ENCODE measurements at regions not wholly inside any gene's neighbourhood (a gene's known extent, or its start where the extent isn't known, plus 50 kb on each side); places are given as distances from the start of the nearest gene placed in this dataset.

- TF ChIP-seq ZFX (IDR thresholded peaks at IDR 0.05) (no peak), CTCF (conservative IDR thresholded peaks at IDR 0.05) (no peak)
- H3K27ac ChIP-seq = no peak overlapping the region
Measured at GRCh38 chr5:88452820-88453219, 184.2 kb upstream of the TMEM161B start.

- no peak overlapping the region for H3K27ac ChIP-seq
- TF ChIP-seq CTCF (conservative IDR thresholded peaks at IDR 0.05) = no peak
Measured at GRCh38 chr5:88450239-88450638, 181.6 kb upstream of the TMEM161B start.

DNA sequence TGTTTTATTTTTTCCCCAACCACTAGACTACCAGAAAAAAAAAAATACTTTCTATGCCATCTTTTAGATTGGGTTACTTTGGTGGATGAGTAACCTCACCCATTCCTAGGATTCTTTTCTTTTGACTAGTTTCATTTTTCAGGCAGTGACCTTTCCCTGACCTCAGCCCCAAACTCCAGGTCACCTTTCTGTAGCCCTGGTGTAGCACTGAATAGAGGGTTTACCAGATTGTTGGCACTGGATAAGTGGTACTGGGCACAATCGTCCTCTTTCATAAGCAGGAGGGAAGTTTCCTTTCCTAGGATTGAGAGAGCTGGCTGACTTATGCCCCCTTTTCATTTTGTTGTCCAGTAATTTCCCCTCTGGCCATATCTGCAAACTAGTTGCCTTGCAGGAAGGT, 169.4 kb upstream of the TMEM161B start:
- TF ChIP-seq CTCF (conservative IDR thresholded peaks at IDR 0.05) (no peak), ZFX (IDR thresholded peaks at IDR 0.05) (no peak)
- H3K27ac ChIP-seq = no peak overlapping the region

DNA sequence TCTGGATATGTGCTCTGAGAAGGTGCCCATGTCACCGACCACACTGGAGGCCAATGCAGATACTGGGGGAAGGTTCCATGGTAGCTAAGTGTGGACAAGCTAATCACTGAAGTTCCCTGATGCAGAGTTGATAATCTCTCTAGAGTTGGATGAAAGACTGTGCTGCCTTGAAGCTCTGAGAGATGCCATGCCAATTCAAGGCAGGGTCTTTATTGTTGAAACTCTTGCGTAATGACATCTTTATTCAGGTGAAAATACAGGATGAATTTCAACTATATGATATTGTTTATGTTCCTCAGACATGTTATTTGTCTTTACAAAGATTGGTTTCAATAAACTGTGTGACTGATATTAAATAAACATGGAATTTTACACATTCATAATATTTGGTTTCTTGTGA, 167.6 kb upstream of the TMEM161B start:
- no peak overlapping the region for H3K27ac ChIP-seq
- no peak for TF ChIP-seq ZFX (IDR thresholded peaks at IDR 0.05)
- no peak for TF ChIP-seq CTCF (conservative IDR thresholded peaks at IDR 0.05)

DNA sequence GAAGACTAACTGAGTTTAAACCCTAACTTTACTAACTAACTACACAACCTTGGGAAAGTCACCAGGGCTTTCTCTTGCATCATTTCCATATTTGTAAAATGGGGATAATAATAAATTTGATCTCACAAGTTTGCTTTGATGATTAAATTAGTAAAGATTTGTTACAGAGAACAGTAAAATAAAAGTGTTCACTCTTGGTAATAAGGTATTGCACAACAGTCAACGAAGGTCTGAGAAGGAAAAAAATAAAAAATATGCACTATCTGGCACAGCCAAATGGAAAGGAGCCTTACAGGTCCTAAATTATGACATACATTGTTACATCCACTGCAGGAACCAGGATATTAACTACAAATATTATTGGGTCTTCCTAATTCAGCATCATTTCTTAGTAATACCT, 160.0 kb upstream of the TMEM161B start:
- H3K27ac ChIP-seq = no peak overlapping the region
- TF ChIP-seq CTCF (conservative IDR thresholded peaks at IDR 0.05) = no peak
- TF ChIP-seq ZFX (IDR thresholded peaks at IDR 0.05) = no peak

- no peak for TF ChIP-seq ZFX (IDR thresholded peaks at IDR 0.05)
- no peak for TF ChIP-seq CTCF (conservative IDR thresholded peaks at IDR 0.05)
- H3K27ac ChIP-seq = no peak overlapping the region
Measured at GRCh38 chr5:88426441-88426840, 157.8 kb upstream of the TMEM161B start.

GRCh38 chr5:88425124-88425523, 156.5 kb upstream of the TMEM161B start:
- TF ChIP-seq CTCF (conservative IDR thresholded peaks at IDR 0.05) = no peak
- no peak for TF ChIP-seq ZFX (IDR thresholded peaks at IDR 0.05)
- no peak overlapping the region for H3K27ac ChIP-seq
